ENCODE measurements at regions not wholly inside any gene's neighbourhood (a gene's known extent, or its start where the extent isn't known, plus 50 kb on each side); places are given as distances from the start of the nearest gene placed in this dataset.

GRCh38 chr14:84856751-84857534, 673.0 kb upstream of the FLRT2 start:
- peaks cover 18 to 23% (median 22%) of the 10 kb centered on the region in 3 donors for H3K9me3 Mint-ChIP-seq
- no peak overlapping the region for H3K27ac ChIP-seq (ENCODE audit: low read length)
- ChIA-PET POLR2A (no interaction called here), CTCF (no interaction called here)
- no peak overlapping the region for H3K4me3 ChIP-seq (ENCODE audit: control insufficient read depth in 1 of 2, extremely low read depth in 1 of 2, low read length in 1 of 2)
- H3K4me1 Mint-ChIP-seq = no peaks in the 10 kb centered on the region
- H3K27me3 Mint-ChIP-seq = no peaks in the 10 kb centered on the region
- H3K27ac Mint-ChIP-seq = no peak overlapping the region
- no peaks in the 10 kb centered on the region for H3K4me1 ChIP-seq (ENCODE audit: control insufficient read depth in 1 of 2, extremely low read depth in 1 of 2, insufficient read depth in 2 of 2, low read length in 2 of 2)
- no peaks in the 10 kb centered on the region for H3K9me3 ChIP-seq
- no peak overlapping the region for H3K4me3 Mint-ChIP-seq
- no peak for DNase-seq
- H3K27me3 ChIP-seq (replicated peaks in 1 of 2; ENCODE audit: control insufficient read depth in 2 of 2, extremely low read depth in 1 of 2, insufficient read depth in 2 of 2, low read length in 1 of 2) = no peaks in the 10 kb centered on the region
- no peaks in the 10 kb centered on the region for H3K36me3 ChIP-seq (ENCODE audit: control insufficient read depth in 2 of 2, extremely low read depth in 1 of 2, insufficient read depth in 1 of 2, low read length in 1 of 2)
- no peak for ATAC-seq (replicated peaks in 1 of 4)
- WGBS (ENCODE audit: insufficient coverage) = no CpG with 5 or more reads among the region's 1 CpG
- H3K36me3 Mint-ChIP-seq = no peaks in the 10 kb centered on the region

- CTCF ChIA-PET = no interaction called here
- H3K27ac ChIP-seq (ENCODE audit: low read length) = no peak overlapping the region
- no peak overlapping the region for H3K4me3 ChIP-seq (ENCODE audit: control insufficient read depth in 1 of 2, extremely low read depth in 1 of 2, low read length in 1 of 2)
- ATAC-seq (replicated peaks in 1 of 4) (no peak), DNase-seq (no peak)
- no peaks in the 10 kb centered on the region for H3K4me1 Mint-ChIP-seq
- POLR2A ChIA-PET = no interaction called here
- no peaks in the 10 kb centered on the region for H3K4me1 ChIP-seq (ENCODE audit: control insufficient read depth in 1 of 2, extremely low read depth in 1 of 2, insufficient read depth in 2 of 2, low read length in 2 of 2)
- no peaks in the 10 kb centered on the region for H3K27me3 Mint-ChIP-seq
- H3K9me3 Mint-ChIP-seq = peaks cover 18 to 22% (median 19%) of the 10 kb centered on the region in 3 donors
- no peaks in the 10 kb centered on the region for H3K36me3 ChIP-seq (ENCODE audit: control insufficient read depth in 2 of 2, extremely low read depth in 1 of 2, insufficient read depth in 1 of 2, low read length in 1 of 2)
- no peaks in the 10 kb centered on the region for H3K36me3 Mint-ChIP-seq
- H3K9me3 ChIP-seq = no peaks in the 10 kb centered on the region
- H3K27ac Mint-ChIP-seq = no peak overlapping the region
- H3K27me3 ChIP-seq (replicated peaks in 1 of 2; ENCODE audit: control insufficient read depth in 2 of 2, extremely low read depth in 1 of 2, insufficient read depth in 2 of 2, low read length in 1 of 2) = no peaks in the 10 kb centered on the region
- H3K4me3 Mint-ChIP-seq = no peak overlapping the region
These were observed 672.4 kb upstream of the FLRT2 start for GRCh38 chr14:84857571-84857970.

- Mint-ChIP-seq H3K9me3 (peaks cover 18 to 30% (median 26%) of the 10 kb centered on the region in 3 donors), H3K27me3 (no peaks in the 10 kb centered on the region), H3K4me3 (no peak overlapping the region), H3K4me1 (no peaks in the 10 kb centered on the region), H3K36me3 (no peaks in the 10 kb centered on the region), H3K27ac (no peak overlapping the region)
- H3K9me3 ChIP-seq = no peaks in the 10 kb centered on the region
- no peaks in the 10 kb centered on the region for H3K27me3 ChIP-seq (replicated peaks in 1 of 2; ENCODE audit: control insufficient read depth in 2 of 2, extremely low read depth in 1 of 2, insufficient read depth in 2 of 2, low read length in 1 of 2)
- H3K27ac ChIP-seq (ENCODE audit: low read length) = no peak overlapping the region
- POLR2A ChIA-PET = no interaction called here
- no peak for DNase-seq
- H3K4me1 ChIP-seq (ENCODE audit: control insufficient read depth in 1 of 2, extremely low read depth in 1 of 2, insufficient read depth in 2 of 2, low read length in 2 of 2) = no peaks in the 10 kb centered on the region
- H3K4me3 ChIP-seq (ENCODE audit: control insufficient read depth in 1 of 2, extremely low read depth in 1 of 2, low read length in 1 of 2) = no peak overlapping the region
- no peak for ATAC-seq (replicated peaks in 1 of 4)
- 67% methylated on average over 1 of the region's 4 CpGs for WGBS (ENCODE audit: insufficient coverage)
- H3K36me3 ChIP-seq (ENCODE audit: control insufficient read depth in 2 of 2, extremely low read depth in 1 of 2, insufficient read depth in 1 of 2, low read length in 1 of 2) = no peaks in the 10 kb centered on the region
- CTCF ChIA-PET = no interaction called here
These were observed 670.8 kb upstream of the FLRT2 start for GRCh38 chr14:84859116-84859515.

DNA sequence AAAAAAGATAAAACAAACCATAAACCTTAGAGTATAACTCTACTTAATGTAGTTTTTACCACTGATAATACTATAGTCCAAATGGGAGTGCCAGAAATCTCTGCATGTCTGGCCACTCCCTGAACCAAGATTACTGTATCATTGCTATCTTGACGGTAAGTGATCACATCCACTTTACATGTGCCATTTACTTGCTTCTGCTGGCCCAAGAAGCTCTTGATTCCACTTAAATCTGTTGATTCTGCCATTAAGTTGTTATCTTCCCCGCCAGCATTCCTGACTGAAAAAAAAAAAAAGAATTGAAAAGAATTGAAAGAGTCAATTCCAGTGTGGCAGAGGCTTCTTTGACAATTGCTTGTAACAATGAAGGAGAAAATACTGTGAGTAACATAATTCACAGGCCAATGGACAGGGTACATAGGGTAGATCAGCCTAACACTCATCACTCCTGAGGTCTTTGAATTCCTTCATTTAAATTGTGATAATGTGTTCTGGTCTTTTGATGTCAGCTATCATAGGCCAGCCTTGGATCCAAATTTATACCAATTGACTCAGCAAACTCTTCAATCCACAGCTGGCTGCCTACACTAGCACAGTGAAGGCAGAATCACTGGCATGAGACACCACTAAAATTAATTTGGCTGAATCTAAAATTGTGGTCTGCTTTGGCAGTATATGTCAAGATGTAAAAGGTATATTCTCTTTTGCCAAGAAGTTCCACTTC, 665.2 kb upstream of the FLRT2 start:
- Mint-ChIP-seq H3K4me1 (no peaks in the 10 kb centered on the region), H3K9me3 (peaks cover 14 to 20% (median 17%) of the 10 kb centered on the region in 3 donors), H3K36me3 (no peaks in the 10 kb centered on the region), H3K4me3 (no peak overlapping the region), H3K27me3 (no peaks in the 10 kb centered on the region), H3K27ac (no peak overlapping the region)
- no peak for DNase-seq
- H3K9me3 ChIP-seq = no peaks in the 10 kb centered on the region
- no peaks in the 10 kb centered on the region for H3K27me3 ChIP-seq (replicated peaks in 1 of 2; ENCODE audit: control insufficient read depth in 2 of 2, extremely low read depth in 1 of 2, insufficient read depth in 2 of 2, low read length in 1 of 2)
- no peak overlapping the region for H3K27ac ChIP-seq (ENCODE audit: low read length)
- ChIA-PET CTCF (no interaction called here), POLR2A (no interaction called here)
- no peak overlapping the region for H3K4me3 ChIP-seq (ENCODE audit: control insufficient read depth in 1 of 2, extremely low read depth in 1 of 2, low read length in 1 of 2)
- H3K4me1 ChIP-seq (ENCODE audit: control insufficient read depth in 1 of 2, extremely low read depth in 1 of 2, insufficient read depth in 2 of 2, low read length in 2 of 2) = no peaks in the 10 kb centered on the region
- ATAC-seq (replicated peaks in 1 of 4) = no peak
- WGBS (ENCODE audit: insufficient coverage) = 80% methylated on average over 2 of the region's 2 CpGs
- H3K36me3 ChIP-seq (ENCODE audit: control insufficient read depth in 2 of 2, extremely low read depth in 1 of 2, insufficient read depth in 1 of 2, low read length in 1 of 2) = no peaks in the 10 kb centered on the region

DNA sequence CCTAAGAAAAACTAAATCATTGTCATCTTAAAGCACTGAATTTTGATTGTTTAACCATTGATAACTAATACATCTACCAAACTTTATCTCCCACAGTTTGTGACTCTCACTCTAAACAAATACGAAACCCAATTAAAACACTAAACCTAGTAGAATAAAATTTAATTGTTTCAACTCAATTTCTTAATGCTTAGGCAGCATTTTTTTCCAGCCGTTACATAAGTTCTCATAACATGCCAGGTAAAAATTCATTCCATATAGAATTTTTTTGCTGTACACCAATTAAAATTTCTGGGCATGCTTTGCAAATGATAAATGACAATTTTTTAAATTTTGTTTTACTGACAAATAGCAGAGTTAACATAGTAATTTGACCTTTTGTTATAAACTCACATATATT, 658.2 kb upstream of the FLRT2 start:
- no peaks in the 10 kb centered on the region for H3K4me1 Mint-ChIP-seq
- ChIA-PET POLR2A (no interaction called here), CTCF (no interaction called here)
- 50% methylated on average over 1 of the region's 2 CpGs for WGBS (ENCODE audit: insufficient coverage)
- H3K4me3 Mint-ChIP-seq = no peak overlapping the region
- Histone ChIP-seq H3K4me3 (ENCODE audit: control insufficient read depth in 1 of 2, extremely low read depth in 1 of 2, low read length in 1 of 2) (no peak overlapping the region), H3K9me3 (no peaks in the 10 kb centered on the region), H3K27me3 (replicated peaks in 1 of 2; ENCODE audit: control insufficient read depth in 2 of 2, extremely low read depth in 1 of 2, insufficient read depth in 2 of 2, low read length in 1 of 2) (no peaks in the 10 kb centered on the region), H3K36me3 (ENCODE audit: control insufficient read depth in 2 of 2, extremely low read depth in 1 of 2, insufficient read depth in 1 of 2, low read length in 1 of 2) (no peaks in the 10 kb centered on the region), H3K27ac (ENCODE audit: low read length) (no peak overlapping the region), H3K4me1 (ENCODE audit: control insufficient read depth in 1 of 2, extremely low read depth in 1 of 2, insufficient read depth in 2 of 2, low read length in 2 of 2) (no peaks in the 10 kb centered on the region)
- no peak for DNase-seq
- H3K36me3 Mint-ChIP-seq = no peaks in the 10 kb centered on the region
- ATAC-seq (replicated peaks in 1 of 4) = no peak
- no peak overlapping the region for H3K27ac Mint-ChIP-seq
- H3K27me3 Mint-ChIP-seq = no peaks in the 10 kb centered on the region
- H3K9me3 Mint-ChIP-seq = peaks cover 0 to 9% (median 5%) of the 10 kb centered on the region in 3 donors

DNA sequence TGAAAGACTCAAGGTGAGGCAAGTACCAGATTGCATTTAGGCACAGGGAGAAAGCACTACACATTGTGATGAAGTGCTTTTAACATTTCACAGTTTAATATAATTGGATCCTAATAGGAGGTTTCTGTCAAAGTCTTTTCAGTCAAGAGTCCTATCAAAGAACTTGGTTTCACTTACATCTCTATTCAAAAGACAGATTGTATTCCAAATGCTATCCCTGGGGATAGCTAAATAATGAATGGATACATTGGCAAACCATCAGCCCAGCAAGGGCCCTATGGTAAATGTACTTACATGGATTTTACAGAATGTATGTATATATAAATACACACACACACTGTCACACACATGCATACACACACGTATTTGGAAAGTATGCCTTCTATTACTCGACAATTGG, 655.5 kb upstream of the FLRT2 start:
- CTCF ChIA-PET = no interaction called here
- no peaks in the 10 kb centered on the region for H3K27me3 Mint-ChIP-seq
- no peaks in the 10 kb centered on the region for H3K36me3 Mint-ChIP-seq
- peaks cover 6 to 11% (median 11%) of the 10 kb centered on the region in 3 donors for H3K9me3 Mint-ChIP-seq
- Histone ChIP-seq H3K27ac (ENCODE audit: low read length) (no peak overlapping the region), H3K27me3 (replicated peaks in 1 of 2; ENCODE audit: control insufficient read depth in 2 of 2, extremely low read depth in 1 of 2, insufficient read depth in 2 of 2, low read length in 1 of 2) (no peaks in the 10 kb centered on the region), H3K36me3 (ENCODE audit: control insufficient read depth in 2 of 2, extremely low read depth in 1 of 2, insufficient read depth in 1 of 2, low read length in 1 of 2) (no peaks in the 10 kb centered on the region), H3K9me3 (no peaks in the 10 kb centered on the region), H3K4me3 (ENCODE audit: control insufficient read depth in 1 of 2, extremely low read depth in 1 of 2, low read length in 1 of 2) (no peak overlapping the region), H3K4me1 (ENCODE audit: control insufficient read depth in 1 of 2, extremely low read depth in 1 of 2, insufficient read depth in 2 of 2, low read length in 2 of 2) (no peaks in the 10 kb centered on the region)
- ATAC-seq (replicated peaks in 1 of 4) (no peak), DNase-seq (no peak)
- H3K27ac Mint-ChIP-seq = no peak overlapping the region
- H3K4me1 Mint-ChIP-seq = no peaks in the 10 kb centered on the region
- H3K4me3 Mint-ChIP-seq = no peak overlapping the region
- no CpG with 5 or more reads among the region's 2 CpGs for WGBS (ENCODE audit: insufficient coverage)
- POLR2A ChIA-PET = no interaction called here
